K562 (cell line): ENCODE measurements at regions not wholly inside any gene's neighbourhood (a gene's known extent, or its start where the extent isn't known, plus 50 kb on each side); places are given as distances from the start of the nearest gene placed in this dataset.

ENCODE experiments used
- ATAC-seq: fragments of 200-7000 bp; cut with Tn5 transposase; 3 replicates; pipeline ENCODE4 v1.9.1; 2020; ENCODE audit warnings: moderate library complexity
- BruUV-seq: library from RNA; stranded (reverse); fragments of 400-500 nt; replicated peaks from 2 replicates; lab custom pipeline; 2021; lab: Mats Ljungman, UMichigan
- CTCF ChIA-PET: fragments of 300-600 bp; formaldehyde crosslinking; extraction: SDS; loops from one replicate; lab custom pipeline; 2021; ENCODE audit warnings: low intra/inter-chr PET ratio; lab: Yijun Ruan, JAX
- POLR2A ChIA-PET: fragments of 300-600, 350-650 bp; sonication (Branson Sonifier 250); formaldehyde crosslinking; extraction: SDS; loops from one replicate; lab custom pipeline; 2021; ENCODE audit warnings: antibody characterized with exemption, inconsistent platforms; lab: Yijun Ruan, JAX
- DNase-seq, 4 experiments: peaks; one replicate each; pipeline versions ENCODE4 v3.0.0 to v3.0.0-alpha.2; 2011 to 2018; ENCODE audit warnings: low spot score in 3 of 4, mixed read lengths in 3 of 4; ENCODE audit errors: extremely low read depth in 1 of 4
- FAIRE-seq: peaks from 2 replicates; lab custom pipeline; 2011; peaks lifted over from hg19 to GRCh38; lab: Jason Lieb, UNC
- H2AFZ ChIP-seq: 2 replicates; pipeline ENCODE4 v1.6.0; 2011; ENCODE audit warnings: low read depth, low read length, control low read depth, inconsistent platforms
- H3K27ac ChIP-seq: fragments of 200-600 bp; 3 replicates; pipeline ENCODE4 v1.8.0; 2011; ENCODE audit warnings: low read depth, mild to moderate bottlenecking, control low read depth, inconsistent platforms, low read length, moderate library complexity, mixed read lengths; ENCODE audit errors: extremely low read depth
- H3K27me3 ChIP-seq, 2 experiments: fragments of 300-600 bp in 1 of 2; 2 replicates in 1 of 2; 3 replicates in 1 of 2; pipeline versions ENCODE4 v1.6.0 to v1.8.0; 2011; ENCODE audit warnings: inconsistent platforms in 2 of 2, low read length in 2 of 2, mild to moderate bottlenecking in 1 of 2, mixed read lengths in 1 of 2, moderate library complexity in 1 of 2; ENCODE audit not compliant: control insufficient read depth in 2 of 2, insufficient read depth in 2 of 2
- H3K36me3 ChIP-seq: fragments of 300-600 bp; 3 replicates; pipeline ENCODE4 v1.8.0; 2011; ENCODE audit warnings: mild to moderate bottlenecking, low read length, inconsistent platforms; ENCODE audit not compliant: control insufficient read depth, insufficient read depth
- H3K4me1 ChIP-seq, 2 experiments: fragments of 200-600 bp in 1 of 2; replicated peaks in 1 of 2; 2 replicates in 1 of 2; 3 replicates in 1 of 2; pipeline versions ENCODE4 v1.5.1 to v1.8.0; 2011; ENCODE audit warnings: inconsistent platforms in 2 of 2, low read length in 2 of 2, mild to moderate bottlenecking in 1 of 2, mixed read lengths in 1 of 2, moderate library complexity in 1 of 2; ENCODE audit not compliant: control insufficient read depth in 2 of 2, insufficient read depth in 2 of 2
- H3K4me2 ChIP-seq: 2 replicates; pipeline ENCODE4 v1.6.1; 2011; ENCODE audit warnings: low read length, control low read depth, inconsistent platforms, mixed read lengths; ENCODE audit not compliant: insufficient read depth
- H3K4me3 ChIP-seq: fragments of 200-600 bp; sonication (generic), shearing (Covaris generic); 2 replicates; pipeline ENCODE4 v1.5.1; 2016; ENCODE audit warnings: control low read depth, inconsistent platforms
- H3K79me2 ChIP-seq: fragments of 200-600 bp; 3 replicates; pipeline ENCODE4 v1.8.0; 2011; ENCODE audit warnings: low read length, inconsistent platforms; ENCODE audit not compliant: control insufficient read depth, insufficient read depth
- H3K9ac ChIP-seq, 2 experiments: 2 replicates each; pipeline versions ENCODE4 v1.6.0 to v1.6.1; 2011; ENCODE audit warnings: low read depth in 2 of 2, low read length in 2 of 2, control low read depth in 1 of 2, inconsistent platforms in 1 of 2, mild to moderate bottlenecking in 1 of 2, mixed read lengths in 1 of 2; ENCODE audit not compliant: insufficient read depth in 1 of 2
- H3K9me1 ChIP-seq: one replicate; pipeline ENCODE4 v1.6.0; 2011; ENCODE audit warnings: inconsistent platforms, mild to moderate bottlenecking, low read length, moderate library complexity; ENCODE audit not compliant: control insufficient read depth, insufficient read depth
- H3K9me3 ChIP-seq: replicated peaks from 2 replicates; pipeline ENCODE4 v1.5.1; 2011; ENCODE audit warnings: low read depth, low read length, inconsistent platforms; ENCODE audit not compliant: control insufficient read depth, insufficient read depth
- H4K20me1 ChIP-seq: replicated peaks from 2 replicates; pipeline ENCODE4 v1.6.1; 2011; ENCODE audit warnings: low read length, inconsistent platforms, mixed read lengths; ENCODE audit not compliant: control insufficient read depth, insufficient read depth
- CHD4 ChIP-seq: fragments of 200-600 bp; sonication (generic); IDR thresholded peaks from 3 replicates; pipeline ENCODE4 v1.6.1; 2012; ENCODE audit warnings: low read depth, mild to moderate bottlenecking, mixed read lengths, low read length, inconsistent platforms; ENCODE audit not compliant: insufficient read depth, insufficient replicate concordance, poor library complexity, severe bottlenecking
- EP300 ChIP-seq: IDR thresholded peaks from 2 replicates; pipeline ENCODE4 v1.6.1; 2012; ENCODE audit warnings: low read length, improper control_type of control experiment
- ESRRB ChIP-seq: fragments of 250-450 bp; sonication (Bioruptor Pico); IDR thresholded peaks from 2 replicates; pipeline ENCODE4 v1.5.0; 2020; ENCODE audit warnings: mild to moderate bottlenecking, moderate library complexity, borderline replicate concordance
- IRF2 ChIP-seq: sonication (generic); formaldehyde crosslinking; IDR thresholded peaks from 2 replicates; pipeline ENCODE4 v1.8.1; 2022; ENCODE audit warnings: mild to moderate bottlenecking, missing genetic modification reagents
- MXD1 ChIP-seq: fragments of 250-450 bp; sonication (Bioruptor Pico); IDR thresholded peaks from 2 replicates; pipeline ENCODE4 v1.8.0; 2021; ENCODE audit warnings: borderline replicate concordance, mild to moderate bottlenecking, moderate library complexity; ENCODE audit not compliant: poor library complexity, severe bottlenecking
- NCOA6 ChIP-seq: fragments of 450-650 bp; IDR thresholded peaks from 2 replicates; pipeline ENCODE4 v1.6.1; 2017; ENCODE audit warnings: mild to moderate bottlenecking
- NUFIP1 ChIP-seq: fragments of 450-650 bp; IDR thresholded peaks from 2 replicates; pipeline ENCODE4 v1.6.1; 2018; ENCODE audit not compliant: partially characterized antibody
- PPARD ChIP-seq: fragments of 250-450 bp; sonication (Bioruptor Pico); IDR thresholded peaks from 2 replicates; pipeline ENCODE4 v1.8.0; 2022; ENCODE audit warnings: inconsistent platforms, mild to moderate bottlenecking, moderate library complexity
- RFX7 ChIP-seq: fragments of 250-450 bp; sonication (Bioruptor Pico); IDR thresholded peaks from 2 replicates; pipeline ENCODE4 v1.5.1; 2021; ENCODE audit warnings: mild to moderate bottlenecking
- SIN3A ChIP-seq, 2 experiments: fragments of 150-350 bp in 1 of 2; IDR thresholded peaks; 2 replicates each; pipeline ENCODE4 v1.6.1; 2011 to 2016; ENCODE audit warnings: borderline replicate concordance in 2 of 2, low read depth in 2 of 2, low read length in 2 of 2, mild to moderate bottlenecking in 2 of 2, moderate library complexity in 2 of 2; ENCODE audit not compliant: control insufficient read depth in 1 of 2
- TSC22D4 ChIP-seq: fragments of 450-650 bp; IDR thresholded peaks from 2 replicates; pipeline ENCODE4 v1.6.1; 2016; ENCODE audit warnings: missing genetic modification characterization, missing biosample characterization, control low read depth
- ZNF146 ChIP-seq: IDR thresholded peaks from one replicate; pipeline ENCODE4 v1.6.1; 2018; ENCODE audit warnings: missing compliant biosample characterization; ENCODE audit not compliant: unreplicated experiment
- ZNF239 ChIP-seq: fragments of 250-450 bp; sonication (Bioruptor Pico); IDR thresholded peaks from 2 replicates; pipeline ENCODE4 v1.4.0; 2020; ENCODE audit warnings: mild to moderate bottlenecking
- ZNF41 ChIP-seq: fragments of 250-450 bp; sonication (Bioruptor Pico); conservative IDR thresholded peaks from 2 replicates; pipeline ENCODE4 v1.4.0; 2020; ENCODE audit warnings: mild to moderate bottlenecking
- ZNF695 ChIP-seq: fragments of 450-650 bp; formaldehyde crosslinking; IDR thresholded peaks from 2 replicates; pipeline ENCODE4 v1.4.0; 2020; ENCODE audit warnings: mild to moderate bottlenecking, moderate library complexity
- ZNF766 ChIP-seq: fragments of 200-800 bp; sonication (Bioruptor generic); conservative IDR thresholded peaks from 2 replicates; pipeline ENCODE4 v1.6.1; 2016; ENCODE audit warnings: missing genetic modification characterization, missing compliant biosample characterization
- WGBS: fragments of 100-300 bp; shearing (Covaris generic); methylation state at CpG from one replicate; pipeline ENCODE4 v1.1.6; 2016; ENCODE audit warnings: low coverage, mixed read lengths; ENCODE audit not compliant: insufficient coverage; ENCODE audit errors: missing lambda C conversion rate; 5-methylcytosine and 5-hydroxymethylcytosine counted together
- in situ Hi-C: fragments of 300-500 bp; cut with MboI; formaldehyde crosslinking; loops from 4 replicates; pipeline ENCODE4 v1.15.0; 2018; ENCODE audit warnings: inconsistent platforms, mixed read lengths
- intact Hi-C: fragments of 100-400 bp; cut with micrococcal nuclease; formaldehyde crosslinking; loops from 2 replicates; pipeline ENCODE4 v1.14.2; 2022
- TF ChIP-seq, protein P1 (sequence below), 2 experiments: fragments of 450-650 bp in 1 of 2; sonication (generic) in 1 of 2; formaldehyde crosslinking; conservative IDR thresholded peaks; 2 replicates each; pipeline versions ENCODE4 v1.4.0 to v1.8.1; 2020 to 2022; ENCODE audit warnings: mild to moderate bottlenecking in 1 of 2, missing genetic modification reagents in 1 of 2

DNA sequence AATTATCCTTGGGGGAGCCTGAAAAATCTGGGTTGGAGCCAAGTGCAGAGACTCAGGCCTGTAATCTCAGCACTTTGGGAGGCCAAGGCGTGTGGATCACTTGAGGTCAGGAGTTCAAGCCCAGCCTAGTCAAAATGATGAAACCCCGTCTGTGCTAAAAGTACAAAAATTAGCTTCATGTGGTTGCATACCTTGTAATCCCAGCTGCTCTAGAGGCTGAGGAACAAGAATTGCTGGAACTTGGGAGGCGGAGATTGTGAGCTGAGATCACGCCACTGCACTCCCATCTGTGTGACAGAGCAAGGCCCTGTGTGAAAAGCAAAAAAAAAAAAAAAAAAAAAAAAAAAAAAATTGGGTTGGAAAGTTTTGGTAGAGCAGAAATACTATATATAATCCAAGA is 1563.6 kb upstream of the PRMT6 start:
- BruUV-seq, result no TSS peak

GRCh38 chr1:105516068-105516467 is 1540.4 kb upstream of the PRMT6 start:
- no peak for ATAC-seq
- in situ Hi-C loops (no loop called here), intact Hi-C loops (no loop called here)
- no peaks in the 10 kb centered on the region for H3K9me3 ChIP-seq
- no peaks in the 10 kb centered on the region for H4K20me1 ChIP-seq
- POLR2A ChIA-PET, result no interaction called here
- H3K4me2 ChIP-seq, result no peak overlapping the region
- H3K4me1 ChIP-seq, result no peaks in the 10 kb centered on the region
- no peak overlapping the region for H3K4me3 ChIP-seq
- H3K27ac ChIP-seq, result no peak overlapping the region
- H2AFZ ChIP-seq, result no peak overlapping the region
- H3K36me3 ChIP-seq, result no peaks in the 10 kb centered on the region
- whole genome bisulfite sequencing, result 6% methylated on average over 1 of the region's 1 CpG
- FAIRE-seq, result no peak
- H3K9me1 ChIP-seq, result no peaks in the 10 kb centered on the region
- CTCF ChIA-PET, result no interaction called here
- DNase-seq, result no peak
- no peak overlapping the region for H3K9ac ChIP-seq
- no TSS peak for BruUV-seq
- no peaks in the 10 kb centered on the region for H3K27me3 ChIP-seq
- H3K79me2 ChIP-seq, result no peaks in the 10 kb centered on the region
- TF ChIP-seq TSC22D4 (tag) (no peak), SIN3A (IDR thresholded peaks at IDR 0.05; ENCODE audit: borderline replicate concordance in 2 of 2, control insufficient read depth in 1 of 2, low read depth in 2 of 2, low read length in 2 of 2) (no peak), ESRRB (CRISPR knock-in tag) (no peak), PPARD (no peak), EP300 (no peak), NUFIP1 (no peak), IRF2 (CRISPR knock-in tag) (no peak)
- TF ChIP-seq, protein P1, sequence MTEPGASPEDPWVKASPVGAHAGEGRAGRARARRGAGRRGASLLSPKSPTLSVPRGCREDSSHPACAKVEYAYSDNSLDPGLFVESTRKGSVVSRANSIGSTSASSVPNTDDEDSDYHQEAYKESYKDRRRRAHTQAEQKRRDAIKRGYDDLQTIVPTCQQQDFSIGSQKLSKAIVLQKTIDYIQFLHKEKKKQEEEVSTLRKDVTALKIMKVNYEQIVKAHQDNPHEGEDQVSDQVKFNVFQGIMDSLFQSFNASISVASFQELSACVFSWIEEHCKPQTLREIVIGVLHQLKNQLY (CRISPR knock-in tag; conservative IDR thresholded peaks at IDR 0.05), result no peak

More for the DNA sequence above, 1563.6 kb upstream of the PRMT6 start:
- intact Hi-C loops, result no loop called here
- no peaks in the 10 kb centered on the region for H3K9me3 ChIP-seq
- H3K4me2 ChIP-seq, result no peak overlapping the region
- POLR2A ChIA-PET, result interaction anchor here (0.6 kb wide), 1 partner anchor 10 kb away, joined by 3 read pairs; no protein-coding TSS in a partner anchor
- CTCF ChIA-PET, result no interaction called here
- H3K27ac ChIP-seq, result no peak overlapping the region
- no peaks in the 10 kb centered on the region for H4K20me1 ChIP-seq
- H3K9ac ChIP-seq, result no peak overlapping the region
- in situ Hi-C loops, result no loop called here
- DNase-seq (no peak), ATAC-seq (no peak), FAIRE-seq (no peak)
- no peaks in the 10 kb centered on the region for H3K79me2 ChIP-seq
- no peaks in the 10 kb centered on the region for H3K27me3 ChIP-seq
- no peak overlapping the region for H2AFZ ChIP-seq
- no peak overlapping the region for H3K4me3 ChIP-seq
- H3K36me3 ChIP-seq, result no peaks in the 10 kb centered on the region
- TF ChIP-seq RFX7 (CRISPR knock-in tag), result no peak
- TF ChIP-seq ZNF695 (CRISPR knock-in tag), result no peak
- no peak for TF ChIP-seq ZNF41 (CRISPR knock-in tag)
- no peak for TF ChIP-seq ZNF766 (CRISPR knock-in tag)
- no peak for TF ChIP-seq ZNF239 (CRISPR knock-in tag)
- TF ChIP-seq ZNF146 (CRISPR knock-in tag), result no peak
- no peak for TF ChIP-seq MXD1
- no peak for TF ChIP-seq CHD4
- no peak for TF ChIP-seq NCOA6
- no peaks in the 10 kb centered on the region for H3K4me1 ChIP-seq
- no peaks in the 10 kb centered on the region for H3K9me1 ChIP-seq
- WGBS, result 0% methylated on average over 4 of the region's 4 CpGs
